GM15510 (cell line): ENCODE measurements at regions not wholly inside any gene's neighbourhood (a gene's known extent, or its start where the extent isn't known, plus 50 kb on each side); places are given as distances from the start of the nearest gene placed in this dataset.

Experiments used
- POLR2A ChIP-seq: IDR thresholded peaks from 3 replicates; pipeline ENCODE4 v1.6.1; 2011; ENCODE audit warnings: borderline replicate concordance; ENCODE audit not compliant: insufficient read length; ENCODE audit errors: extremely low read depth

DNA sequence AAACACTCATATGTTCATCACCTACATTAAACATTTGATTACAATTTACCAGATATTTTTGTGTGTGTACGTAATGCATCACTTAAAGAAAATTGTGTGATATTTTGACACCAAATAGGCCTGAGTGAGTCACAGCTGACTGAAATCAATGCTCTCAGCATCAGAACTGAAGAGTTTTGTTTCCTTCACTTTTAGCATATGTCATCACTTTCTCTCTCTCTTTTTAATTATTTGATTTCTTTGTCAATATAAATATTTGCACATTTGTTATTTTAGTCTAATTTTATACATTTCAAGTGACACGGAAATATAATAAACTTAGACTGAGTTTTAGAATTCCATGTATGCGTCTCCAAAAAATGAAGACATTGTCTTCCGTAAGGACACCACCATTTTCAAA, 545.3 kb downstream of the PTPRC start:
- TF ChIP-seq POLR2A, result no peak

DNA sequence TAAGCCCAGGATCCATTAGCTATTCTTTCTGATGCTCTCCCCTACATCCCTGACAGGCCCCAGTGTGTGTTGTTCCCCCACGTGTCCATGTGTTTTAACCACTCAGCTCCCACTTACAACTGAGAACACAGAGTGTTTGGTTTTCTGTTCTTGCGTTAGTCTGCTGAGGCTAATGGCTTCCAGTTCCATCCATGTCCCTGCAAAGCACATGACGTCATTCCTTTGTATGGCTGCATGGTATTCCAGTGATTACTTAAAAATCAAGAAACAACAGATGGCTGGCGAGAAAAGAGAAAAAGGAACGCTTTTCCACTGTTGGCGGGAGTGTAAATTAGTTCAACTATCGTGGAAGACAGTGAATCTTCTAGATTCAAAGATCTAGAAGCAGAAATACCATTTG, 556.0 kb downstream of the PTPRC start:
- TF ChIP-seq POLR2A, result no peak

DNA sequence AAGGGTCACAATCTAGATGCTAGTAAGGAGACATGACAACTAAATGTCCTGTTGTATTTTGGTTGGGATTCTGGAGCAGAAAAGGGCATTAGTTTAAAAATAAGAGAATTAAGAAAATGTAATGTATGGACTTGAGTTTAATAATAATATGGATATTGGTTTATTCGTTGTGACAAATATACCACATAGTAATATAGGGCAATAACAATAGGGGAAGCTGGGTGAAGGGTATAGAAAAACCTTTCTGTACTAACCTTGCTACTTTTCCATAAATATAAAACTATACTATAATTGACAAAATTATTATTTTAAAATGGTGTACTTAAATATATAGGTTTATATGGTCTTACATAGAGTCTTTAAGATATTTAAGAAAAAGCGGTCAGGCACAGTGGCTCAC, 558.9 kb downstream of the PTPRC start:
- TF ChIP-seq POLR2A, result no peak

DNA sequence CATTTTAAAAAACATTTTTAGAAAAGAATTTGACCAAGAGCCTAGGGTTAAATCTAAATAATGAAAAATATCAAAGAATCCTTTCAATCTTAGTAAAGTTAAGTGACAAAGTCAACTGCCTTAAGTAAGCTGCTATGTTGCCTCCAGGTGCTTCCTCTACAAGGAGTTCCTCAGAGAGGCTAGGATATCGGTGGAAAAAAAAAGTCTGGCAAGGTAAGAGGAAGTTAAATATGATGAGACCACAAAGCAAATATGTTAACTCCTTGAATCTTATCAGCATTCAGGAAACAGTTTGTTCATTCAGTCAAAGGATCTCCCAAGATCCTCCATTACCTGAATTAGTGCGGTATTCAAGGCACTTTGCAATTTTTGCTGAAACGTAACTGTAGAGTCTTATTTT, 563.5 kb downstream of the PTPRC start:
- TF ChIP-seq POLR2A, result no peak

DNA sequence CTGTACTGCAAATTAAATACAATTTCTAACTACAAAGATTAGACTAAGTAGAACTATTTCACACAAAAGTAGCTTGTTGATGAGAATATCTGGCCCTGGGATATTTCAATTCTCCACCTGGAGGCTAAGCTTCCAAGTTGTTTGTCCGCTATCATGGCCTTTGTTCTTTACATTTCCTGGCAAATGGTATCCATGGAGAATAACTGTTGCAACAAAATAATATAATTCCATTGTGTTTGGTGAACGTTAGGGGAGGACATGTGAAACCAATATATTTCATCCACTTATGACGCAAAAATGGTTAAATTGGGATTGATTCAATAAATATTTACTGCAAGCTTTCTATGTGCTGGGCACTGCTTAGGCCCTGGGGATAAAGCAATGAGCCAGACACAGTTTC, 565.4 kb downstream of the PTPRC start:
- TF ChIP-seq POLR2A, result no peak

DNA sequence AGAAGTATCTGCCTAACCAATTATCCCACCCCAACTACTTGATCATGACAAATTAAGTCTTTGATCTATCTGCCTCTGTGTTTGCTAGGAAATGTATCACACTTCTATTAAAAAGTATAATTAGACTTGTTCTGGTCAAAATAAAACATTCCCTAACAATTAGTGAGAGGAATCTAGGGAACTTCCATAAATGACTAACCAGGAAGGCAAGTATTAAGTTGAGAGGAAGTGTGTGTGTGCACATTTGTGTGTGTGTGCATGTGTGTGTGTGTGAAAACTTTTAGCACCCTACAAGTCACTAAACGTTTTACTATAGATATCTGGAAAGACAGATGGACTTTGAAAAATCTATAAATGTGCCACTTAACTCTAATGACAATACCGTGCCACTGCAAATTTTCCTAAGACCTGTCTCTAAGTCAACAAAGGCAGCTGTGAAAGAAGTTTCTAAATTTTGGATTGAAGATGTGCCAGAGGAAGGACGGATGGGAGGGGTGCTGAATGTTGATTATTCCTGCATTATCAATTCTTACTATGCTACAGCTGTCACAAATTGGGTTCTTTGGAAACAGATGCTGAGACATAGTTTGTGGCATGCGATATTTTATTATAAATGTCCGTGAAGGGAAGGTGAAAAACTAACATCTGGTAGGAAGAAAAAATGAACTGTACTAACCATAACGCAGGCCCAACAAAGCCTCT, 567.1 kb downstream of the PTPRC start:
- TF ChIP-seq POLR2A, result no peak

DNA sequence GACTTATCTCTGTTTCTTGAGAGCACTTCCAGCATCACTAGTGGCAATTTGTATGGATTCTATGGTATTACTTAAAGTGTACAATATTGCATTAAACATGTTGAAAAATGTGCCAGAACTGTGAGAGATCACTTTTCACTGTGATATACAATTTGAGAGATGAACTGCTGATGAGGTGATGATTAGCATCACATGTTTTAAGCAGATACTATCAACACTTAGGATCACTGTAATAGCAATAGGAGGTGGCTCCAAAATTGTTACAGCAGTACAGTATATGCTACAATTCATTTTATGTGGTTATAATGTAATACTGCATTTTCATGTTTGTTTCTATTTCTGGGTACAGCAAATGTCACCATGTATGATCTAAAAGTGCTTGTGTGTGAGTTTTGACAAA, 570.0 kb downstream of the PTPRC start:
- no peak for TF ChIP-seq POLR2A

DNA sequence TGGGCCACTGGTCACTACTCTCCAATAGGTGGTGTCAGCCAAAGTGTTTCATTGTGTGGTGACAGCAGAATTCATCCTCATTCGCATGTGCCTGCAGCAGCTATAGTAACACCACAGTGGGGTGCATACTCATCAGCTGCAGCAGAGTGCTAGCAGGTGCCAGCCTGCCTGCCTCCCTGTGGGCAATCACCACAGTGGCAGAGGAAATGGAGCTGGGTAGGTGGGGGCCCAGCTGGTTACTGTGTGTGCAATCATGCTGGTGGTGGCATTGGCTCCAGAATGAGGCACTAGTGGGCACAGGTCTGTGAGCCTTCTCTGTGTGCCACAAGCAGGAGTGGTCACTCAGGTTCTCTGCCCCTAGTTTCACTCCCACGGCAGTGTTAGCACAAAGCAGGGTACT, 579.2 kb downstream of the PTPRC start:
- TF ChIP-seq POLR2A, result no peak

DNA sequence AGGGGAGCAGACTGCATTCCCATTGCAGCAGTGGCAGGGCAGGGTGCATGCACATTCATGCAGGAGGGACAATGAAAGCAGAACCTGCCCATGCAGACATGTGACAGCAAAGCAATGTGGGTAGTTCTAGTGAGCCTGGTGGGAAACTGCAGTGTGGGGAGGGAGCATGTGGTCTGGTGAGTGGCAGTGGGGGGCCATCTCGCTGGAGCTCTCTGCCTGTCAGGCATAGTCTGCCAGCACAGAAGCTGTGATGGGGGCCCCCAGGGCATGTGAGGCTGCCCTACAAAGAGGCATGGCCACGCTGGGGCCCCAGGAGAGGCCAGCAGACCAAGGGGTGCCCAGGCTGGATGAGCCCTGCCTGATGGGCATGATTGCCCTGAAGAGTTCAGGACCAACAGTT, 579.7 kb downstream of the PTPRC start:
- TF ChIP-seq POLR2A, result no peak

DNA sequence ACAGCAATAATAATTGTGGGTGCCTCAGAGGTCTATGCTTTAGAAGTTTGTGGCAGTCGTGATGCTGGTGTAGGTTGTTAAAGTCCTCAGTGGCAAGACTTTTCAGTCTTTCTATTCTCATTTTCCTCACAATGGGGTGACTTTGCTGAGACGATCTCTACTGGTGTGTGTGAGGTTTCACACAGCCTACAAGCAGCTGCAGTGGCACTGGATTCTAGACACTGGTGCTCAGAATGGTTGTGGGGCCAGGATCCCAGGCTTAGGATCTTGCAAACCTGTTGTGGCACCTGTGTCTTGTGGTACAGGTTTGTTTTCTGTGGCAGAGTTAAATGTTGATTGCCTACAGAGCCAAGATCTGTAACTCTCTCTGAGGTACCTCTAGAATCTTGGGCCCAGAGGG, 581.2 kb downstream of the PTPRC start:
- no peak for TF ChIP-seq POLR2A

DNA sequence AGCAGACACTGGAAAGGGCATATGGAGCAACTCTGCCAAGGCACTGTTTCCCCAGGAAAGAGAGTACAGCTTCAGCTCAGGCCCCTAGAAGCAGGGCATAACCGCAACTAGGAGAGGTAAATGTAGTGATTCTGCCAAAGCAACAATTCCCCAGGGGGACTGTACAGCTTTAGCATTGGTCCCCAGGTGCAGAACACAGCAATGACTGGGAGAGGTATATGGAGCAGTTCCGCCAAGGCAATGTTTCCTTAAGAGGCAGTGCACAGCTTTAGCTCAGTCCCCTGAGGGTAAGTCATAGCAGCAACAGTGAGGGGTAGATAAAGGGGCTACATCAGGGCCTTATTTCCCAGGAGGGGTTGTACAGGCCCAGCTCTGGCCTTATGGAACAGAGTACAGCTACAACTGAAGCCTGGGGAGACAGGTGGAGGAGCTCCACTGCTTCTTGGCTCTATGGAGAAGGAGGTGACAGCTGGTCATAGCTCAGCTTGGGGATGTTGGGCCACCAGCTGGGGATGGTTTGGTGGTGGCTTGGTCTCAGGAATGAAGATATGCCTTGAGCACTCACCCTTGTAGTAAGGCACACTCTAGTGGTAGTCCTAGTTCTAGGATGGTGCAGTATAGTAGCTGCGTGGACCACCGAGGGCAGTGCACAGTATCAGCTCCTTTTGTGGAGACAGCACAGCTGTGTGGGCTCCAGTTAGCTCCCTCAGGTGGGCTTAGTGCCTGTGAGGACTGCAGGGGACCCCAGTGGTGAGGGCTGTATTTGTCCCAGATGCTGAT, 582.7 kb downstream of the PTPRC start:
- TF ChIP-seq POLR2A, result no peak

DNA sequence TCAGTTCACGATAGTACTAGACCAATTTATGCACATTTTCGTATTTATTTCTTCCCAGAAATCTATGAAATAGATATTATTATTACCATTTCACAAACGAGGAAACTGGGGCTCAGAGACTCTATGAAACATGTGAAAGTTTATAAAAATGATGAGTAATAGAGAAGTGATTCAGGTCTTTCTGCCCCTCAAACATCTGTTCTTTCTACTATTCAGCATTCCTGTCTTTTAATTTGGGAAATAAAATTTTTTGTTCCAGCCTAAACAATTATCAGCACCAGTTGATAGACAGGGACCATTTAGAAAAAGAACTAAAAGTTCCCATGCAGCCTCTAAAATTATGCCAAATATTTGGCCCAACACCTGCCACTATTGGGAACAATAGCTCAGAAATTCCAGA, 585.1 kb downstream of the PTPRC start:
- TF ChIP-seq POLR2A, result no peak

DNA sequence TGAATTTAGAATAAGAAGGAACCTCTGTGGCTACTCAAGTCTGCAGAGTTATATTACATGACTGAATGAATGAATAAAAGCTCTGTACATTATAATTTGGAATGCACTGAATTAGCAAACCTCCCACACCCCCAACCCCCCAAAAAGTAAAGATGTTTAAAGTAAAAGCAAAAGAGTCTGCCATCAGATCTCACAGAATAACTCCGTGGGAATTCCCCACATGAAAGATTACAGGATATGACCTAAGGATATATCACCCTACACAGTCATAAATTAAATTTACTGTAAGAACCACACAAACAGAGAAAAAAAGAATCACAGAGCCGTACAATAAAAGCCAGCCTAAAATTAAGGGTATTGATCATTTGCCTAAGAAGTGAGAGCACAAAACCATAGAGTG, 587.3 kb downstream of the PTPRC start:
- no peak for TF ChIP-seq POLR2A

DNA sequence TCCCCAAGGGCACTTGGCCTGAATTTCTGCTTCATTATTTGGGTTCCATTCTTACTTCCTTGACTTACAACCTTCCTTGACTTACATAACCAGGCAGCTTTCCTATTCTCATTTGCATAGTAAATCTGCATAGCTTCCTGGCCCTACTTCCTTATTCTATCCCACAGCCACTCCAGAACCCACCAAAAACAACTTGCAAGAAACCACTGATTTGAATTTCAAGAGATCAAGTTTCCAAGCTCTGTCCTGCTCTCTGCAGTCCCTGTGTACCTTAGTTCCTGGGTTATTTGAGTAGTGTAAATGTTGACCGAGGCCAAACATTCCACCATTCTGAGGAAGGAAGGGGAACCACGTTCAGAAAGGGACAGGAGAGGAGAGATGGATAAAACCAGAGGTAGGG, 603.3 kb downstream of the PTPRC start:
- TF ChIP-seq POLR2A, result no peak

DNA sequence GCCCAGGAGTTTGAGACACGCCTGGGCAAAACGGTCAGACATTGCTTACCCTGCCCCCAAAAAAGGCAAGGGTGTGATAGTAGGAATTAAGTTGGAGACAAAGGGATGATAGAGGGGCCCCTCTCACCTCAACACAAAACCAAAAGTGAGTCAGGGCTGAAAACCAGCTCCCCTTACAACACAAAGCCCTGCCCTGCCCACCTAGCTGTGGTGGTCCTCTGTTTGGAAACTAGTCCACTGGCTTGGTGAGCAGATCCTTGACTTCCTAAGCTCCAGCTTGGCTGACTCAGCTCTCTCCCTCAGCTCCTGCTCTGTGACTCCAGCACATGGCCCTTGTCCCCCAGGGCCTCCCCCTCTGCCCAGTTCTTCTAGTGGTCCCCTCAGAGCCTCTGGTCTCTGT, 603.8 kb downstream of the PTPRC start:
- TF ChIP-seq POLR2A, result no peak

DNA sequence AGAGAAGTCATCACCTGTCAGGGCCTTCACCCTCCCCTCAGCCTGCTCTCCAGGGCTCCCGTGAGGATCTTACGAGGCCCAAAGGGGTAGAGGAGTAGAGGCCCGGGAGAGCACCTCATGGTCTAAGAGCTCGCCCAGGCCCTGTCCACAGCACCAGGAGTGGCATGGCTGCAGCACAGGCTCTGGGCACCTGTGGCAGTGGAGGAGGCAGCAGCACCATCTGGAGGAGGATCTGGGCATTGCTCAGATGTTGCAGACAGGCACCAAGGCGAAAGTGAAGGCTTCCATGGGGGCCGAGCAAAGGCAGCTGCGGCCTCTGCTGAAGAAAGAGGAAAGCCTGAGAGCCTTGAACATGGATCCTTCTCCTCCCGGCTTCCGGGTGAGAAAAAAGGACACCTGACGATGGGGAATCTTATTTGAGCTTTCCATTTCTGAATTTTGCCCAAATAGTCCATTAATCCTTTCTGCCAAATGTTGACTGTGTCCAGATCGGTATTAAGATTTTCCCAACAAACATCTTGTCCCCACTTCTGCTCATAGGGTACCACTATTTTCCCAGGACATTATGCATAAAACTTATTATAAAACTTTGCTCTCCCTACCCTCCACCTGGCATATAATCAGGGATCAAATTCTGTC, 604.7 kb downstream of the PTPRC start:
- no peak for TF ChIP-seq POLR2A
